Panc1 (cell line): ENCODE measurements at regions not wholly inside any gene's neighbourhood (a gene's known extent, or its start where the extent isn't known, plus 50 kb on each side); places are given as distances from the start of the nearest gene placed in this dataset.

ENCODE experiments used
- POLR2AphosphoS5 ChIP-seq: IDR thresholded peaks from 2 replicates; pipeline ENCODE4 v1.6.1; 2012; ENCODE audit warnings: mild to moderate bottlenecking, low read depth, low read length, moderate library complexity
- REST ChIP-seq, 2 experiments: IDR thresholded peaks; 2 replicates each; pipeline ENCODE4 v1.6.1; 2011 to 2012; ENCODE audit warnings: low read depth in 2 of 2, control low read depth in 1 of 2, low read length in 1 of 2, mild to moderate bottlenecking in 1 of 2, moderate library complexity in 1 of 2; ENCODE audit not compliant: insufficient read depth in 1 of 2
- SIN3A ChIP-seq: IDR thresholded peaks from 2 replicates; pipeline ENCODE4 v1.6.1; 2012; ENCODE audit warnings: low read depth, mild to moderate bottlenecking, low read length, moderate library complexity, borderline replicate concordance; ENCODE audit not compliant: insufficient read depth
- TF ChIP-seq, protein P1 (sequence below): fragments of 450-650 bp; IDR thresholded peaks from 2 replicates; pipeline ENCODE4 v1.5.1; 2017; ENCODE audit warnings: mild to moderate bottlenecking

DNA sequence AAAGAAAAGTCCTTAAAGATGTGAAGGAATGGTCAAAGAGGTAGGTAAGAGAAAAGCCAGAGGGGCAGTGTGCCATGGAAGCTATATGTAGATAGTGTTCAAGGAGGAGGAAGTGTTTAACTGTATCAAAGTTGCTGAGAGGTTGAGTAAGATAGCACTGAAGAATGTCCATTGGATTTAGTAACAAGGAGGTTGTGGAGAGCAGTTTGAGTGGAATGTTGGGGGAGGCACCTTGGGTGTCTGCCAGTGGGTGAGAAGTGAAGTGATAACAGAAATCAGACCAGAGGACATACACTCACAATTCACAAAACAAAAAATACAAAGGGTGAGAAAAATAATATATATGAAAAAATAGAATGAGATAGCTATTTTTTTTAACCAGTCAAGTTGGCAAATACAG, 121.3 kb upstream of the AMOT start:
- TF ChIP-seq, protein P1, sequence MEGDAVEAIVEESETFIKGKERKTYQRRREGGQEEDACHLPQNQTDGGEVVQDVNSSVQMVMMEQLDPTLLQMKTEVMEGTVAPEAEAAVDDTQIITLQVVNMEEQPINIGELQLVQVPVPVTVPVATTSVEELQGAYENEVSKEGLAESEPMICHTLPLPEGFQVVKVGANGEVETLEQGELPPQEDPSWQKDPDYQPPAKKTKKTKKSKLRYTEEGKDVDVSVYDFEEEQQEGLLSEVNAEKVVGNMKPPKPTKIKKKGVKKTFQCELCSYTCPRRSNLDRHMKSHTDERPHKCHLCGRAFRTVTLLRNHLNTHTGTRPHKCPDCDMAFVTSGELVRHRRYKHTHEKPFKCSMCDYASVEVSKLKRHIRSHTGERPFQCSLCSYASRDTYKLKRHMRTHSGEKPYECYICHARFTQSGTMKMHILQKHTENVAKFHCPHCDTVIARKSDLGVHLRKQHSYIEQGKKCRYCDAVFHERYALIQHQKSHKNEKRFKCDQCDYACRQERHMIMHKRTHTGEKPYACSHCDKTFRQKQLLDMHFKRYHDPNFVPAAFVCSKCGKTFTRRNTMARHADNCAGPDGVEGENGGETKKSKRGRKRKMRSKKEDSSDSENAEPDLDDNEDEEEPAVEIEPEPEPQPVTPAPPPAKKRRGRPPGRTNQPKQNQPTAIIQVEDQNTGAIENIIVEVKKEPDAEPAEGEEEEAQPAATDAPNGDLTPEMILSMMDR = no peak
- no peak for TF ChIP-seq POLR2AphosphoS5
- no peak for TF ChIP-seq REST (IDR thresholded peaks at IDR 0.05; ENCODE audit: insufficient read depth in 1 of 2, low read depth in 2 of 2, low read length in 1 of 2)
- no peak for TF ChIP-seq SIN3A
